PC-3 (cell line): ENCODE measurements at regions not wholly inside any gene's neighbourhood (a gene's known extent, or its start where the extent isn't known, plus 50 kb on each side); places are given as distances from the start of the nearest gene placed in this dataset.

Experiments used
- ATAC-seq: fragments of 200-7000 bp; cut with Tn5 transposase; 2 replicates; pipeline ENCODE4 v1.9.1; 2020; ENCODE audit warnings: mild to moderate bottlenecking, moderate library complexity
- BruUV-seq: library from RNA; stranded (reverse); fragments of 400-500 nt; replicated peaks from 2 replicates; lab custom pipeline; 2021; lab: Mats Ljungman, UMichigan
- CTCF ChIA-PET: fragments of 300-600 bp; sonication (Branson Sonifier 250); formaldehyde crosslinking; loops from one replicate; lab custom pipeline; 2022; ENCODE audit warnings: antibody characterized with exemption; lab: Charles Lee
- POLR2A ChIA-PET: fragments of 300-600 bp; sonication (Branson Sonifier 250); formaldehyde crosslinking; loops from one replicate; lab custom pipeline; 2022; ENCODE audit warnings: antibody characterized with exemption; ENCODE audit not compliant: unreplicated experiment; lab: Charles Lee
- DNase-seq: peaks from one replicate; pipeline ENCODE4 v3.0.0-alpha.2; 2015
- H2AFZ ChIP-seq: fragments of 300-600 bp; sonication (generic); 2 replicates; pipeline ENCODE4 v1.6.0; 2016; ENCODE audit warnings: antibody characterized with exemption, low read length
- H3F3A ChIP-seq: fragments of 300-600 bp; sonication (generic); one replicate; pipeline ENCODE4 v1.6.0; 2017; ENCODE audit warnings: antibody characterized with exemption, low read length, control low read depth, mild to moderate bottlenecking; ENCODE audit not compliant: unreplicated experiment
- H3K27ac ChIP-seq: fragments of 300-600 bp; sonication (generic); 2 replicates; pipeline ENCODE4 v1.5.1; 2016; ENCODE audit warnings: mild to moderate bottlenecking, low read length
- H3K27me3 ChIP-seq: fragments of 300-600 bp; sonication (generic); 2 replicates; pipeline ENCODE4 v1.6.1; 2016; ENCODE audit warnings: low read length, mixed read lengths
- H3K36me3 ChIP-seq: fragments of 300-600 bp; sonication (generic); 2 replicates; pipeline ENCODE4 v1.6.1; 2016; ENCODE audit warnings: low read depth, mixed run types, low read length, mixed read lengths
- H3K4me1 ChIP-seq: fragments of 300-600 bp; sonication (generic); 2 replicates; pipeline ENCODE4 v1.5.1; 2016; ENCODE audit warnings: low read length; ENCODE audit not compliant: insufficient read depth
- H3K4me2 ChIP-seq: fragments of 300-600 bp; sonication (generic); 2 replicates; pipeline ENCODE4 v1.6.0; 2016; ENCODE audit warnings: low read length
- H3K4me3 ChIP-seq: fragments of 300-600 bp; sonication (generic); 2 replicates; pipeline ENCODE4 v1.5.1; 2016; ENCODE audit warnings: mild to moderate bottlenecking, low read length, mixed read lengths
- H3K79me2 ChIP-seq: fragments of 300-600 bp; sonication (generic); 2 replicates; pipeline ENCODE4 v1.6.1; 2017; ENCODE audit warnings: low read length, mixed read lengths
- H3K9ac ChIP-seq: fragments of 300-600 bp; sonication (generic); 2 replicates; pipeline ENCODE4 v1.6.0; 2016; ENCODE audit warnings: mild to moderate bottlenecking, low read length
- H3K9me2 ChIP-seq: fragments of 300-600 bp; sonication (generic); replicated peaks from 2 replicates; pipeline ENCODE4 v1.6.1; 2016; ENCODE audit warnings: mixed run types, low read length, mixed read lengths
- H3K9me3 ChIP-seq: fragments of 300-600 bp; sonication (generic); 2 replicates; pipeline ENCODE4 v1.6.1; 2016; ENCODE audit warnings: low read length, mixed read lengths
- H4K20me1 ChIP-seq: fragments of 300-600 bp; sonication (generic); 2 replicates; pipeline ENCODE4 v1.6.1; 2016; ENCODE audit warnings: low read length, mixed read lengths
- CTCF ChIP-seq: fragments of 300-600 bp; sonication (generic); conservative IDR thresholded peaks from 2 replicates; pipeline ENCODE4 v1.5.1; 2017; ENCODE audit warnings: antibody characterized with exemption, low read depth, mild to moderate bottlenecking, low read length
- EZH2 ChIP-seq: fragments of 300-600 bp; sonication (generic); IDR thresholded peaks from one replicate; pipeline ENCODE4 v1.6.1; 2017; ENCODE audit warnings: antibody characterized with exemption, mild to moderate bottlenecking, low read length; ENCODE audit not compliant: unreplicated experiment
- EZH2phosphoT487 ChIP-seq: fragments of 300-600 bp; sonication (generic); IDR thresholded peaks from 2 replicates; pipeline ENCODE4 v1.6.1; 2018; ENCODE audit warnings: mild to moderate bottlenecking, antibody characterized with exemption, low read length, borderline replicate concordance
- intact Hi-C: fragments of 100-400 bp; cut with micrococcal nuclease; formaldehyde crosslinking; loops from 2 replicates; pipeline ENCODE4 v1.9.0; 2023

GRCh38 chr5:30638899-30639298 lies 554.6 kb upstream of the CDH6 start:
- TF ChIP-seq EZH2 (no peak), EZH2phosphoT487 (no peak), CTCF (no peak)
- no peak for DNase-seq
- ChIA-PET POLR2A (no interaction called here), CTCF (no interaction called here)
- Histone ChIP-seq H4K20me1 (no peaks in the 10 kb centered on the region), H3K27me3 (no peaks in the 10 kb centered on the region), H3K79me2 (no peaks in the 10 kb centered on the region), H3K4me3 (no peak overlapping the region), H3K9ac (no peak overlapping the region), H2AFZ (no peak overlapping the region), H3F3A (no peaks in the 10 kb centered on the region), H3K4me1 (no peaks in the 10 kb centered on the region), H3K4me2 (no peak overlapping the region), H3K9me3 (0 out of 2 replicates have a peak, but pooled peaks cover 14% of the 10 kb centered on the region), H3K36me3 (no peaks in the 10 kb centered on the region), H3K9me2 (no peaks in the 10 kb centered on the region), H3K27ac (no peak overlapping the region)
- intact Hi-C loops = no loop called here
- no TSS peak for BruUV-seq
- ATAC-seq = no peak

- no peaks in the 10 kb centered on the region for H3K27me3 ChIP-seq
- intact Hi-C loops = no loop called here
- H3F3A ChIP-seq = no peaks in the 10 kb centered on the region
- H4K20me1 ChIP-seq = no peaks in the 10 kb centered on the region
- H2AFZ ChIP-seq = no peak overlapping the region
- H3K27ac ChIP-seq = no peak overlapping the region
- H3K9me2 ChIP-seq = no peaks in the 10 kb centered on the region
- CTCF ChIA-PET = no interaction called here
- no peaks in the 10 kb centered on the region for H3K79me2 ChIP-seq
- no peaks in the 10 kb centered on the region for H3K4me1 ChIP-seq
- H3K36me3 ChIP-seq = no peaks in the 10 kb centered on the region
- BruUV-seq = no TSS peak
- POLR2A ChIA-PET = no interaction called here
- no peak for DNase-seq
- ATAC-seq = no peak
- no peak for TF ChIP-seq CTCF
- TF ChIP-seq EZH2 = no peak
- TF ChIP-seq EZH2phosphoT487 = no peak
- H3K9me3 ChIP-seq = peaks cover 12% of the 10 kb centered on the region; the same call in 1 of the 2 replicates
- H3K4me3 ChIP-seq = no peak overlapping the region
- H3K9ac ChIP-seq = no peak overlapping the region
- no peak overlapping the region for H3K4me2 ChIP-seq
Observed at GRCh38 chr5:30627945-30628344, 565.5 kb upstream of the CDH6 start.

- TF ChIP-seq CTCF (no peak), EZH2 (no peak), EZH2phosphoT487 (no peak)
- no peaks in the 10 kb centered on the region for H3K9me2 ChIP-seq
- ChIA-PET CTCF (no interaction called here), POLR2A (no interaction called here)
- H3K4me2 ChIP-seq = no peak overlapping the region
- no peaks in the 10 kb centered on the region for H3K79me2 ChIP-seq
- H3F3A ChIP-seq = no peaks in the 10 kb centered on the region
- no peaks in the 10 kb centered on the region for H3K36me3 ChIP-seq
- intact Hi-C loops = no loop called here
- H3K9ac ChIP-seq = no peak overlapping the region
- no peak overlapping the region for H3K4me3 ChIP-seq
- H3K27ac ChIP-seq = no peak overlapping the region
- H2AFZ ChIP-seq = no peak overlapping the region
- H3K27me3 ChIP-seq = no peaks in the 10 kb centered on the region
- H4K20me1 ChIP-seq = no peaks in the 10 kb centered on the region
- DNase-seq (no peak), ATAC-seq (no peak)
- H3K9me3 ChIP-seq = peaks cover 12% of the 10 kb centered on the region; the same call in 1 of the 2 replicates
- H3K4me1 ChIP-seq = no peaks in the 10 kb centered on the region
- BruUV-seq = no TSS peak
Observed at GRCh38 chr5:30626557-30626956, 566.9 kb upstream of the CDH6 start.
